Forelimb muscle (tissue), 1 donor: ENCODE measurements at regions not wholly inside any gene's neighbourhood (a gene's known extent, or its start where the extent isn't known, plus 50 kb on each side); places are given as distances from the start of the nearest gene placed in this dataset.
"Not testable (repeated sequence)": the region's sequence is repeated elsewhere in the genome, so short reads cannot be mapped to it uniquely, and the experiment has no call there.

Source experiments
- DNase-seq: peaks from one replicate; pipeline ENCODE4 v3.0.0-alpha.2; 2013; ENCODE audit warnings: low read depth

- DNase-seq = not testable (repeated sequence)
These were observed 189.2 kb upstream of the IRF2BP2 start for GRCh38 chr1:234799021-234799689.

DNA sequence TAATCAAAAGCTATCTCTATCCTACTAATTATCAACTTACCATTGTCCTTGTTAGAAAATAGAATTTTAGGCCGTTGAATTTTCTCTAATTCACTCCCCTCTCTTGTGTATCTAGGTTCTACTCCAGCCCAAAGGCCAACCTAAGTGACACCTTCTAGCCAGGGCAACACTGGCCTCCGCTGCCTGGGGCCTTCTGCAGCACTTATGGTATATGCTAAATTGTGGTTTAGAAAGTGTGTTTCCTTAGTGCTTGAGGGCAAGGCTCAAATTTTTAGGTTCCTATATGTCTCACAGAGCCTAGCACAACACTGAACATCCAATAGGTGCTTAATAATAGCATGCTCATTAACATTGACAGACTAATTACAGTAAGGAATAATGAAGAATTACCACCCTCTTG lies 187.2 kb upstream of the IRF2BP2 start:
- DNase-seq = not testable (repeated sequence)

GRCh38 chr1:234796438-234796792 lies 186.4 kb upstream of the IRF2BP2 start:
- DNase-seq = not testable (repeated sequence)

DNA sequence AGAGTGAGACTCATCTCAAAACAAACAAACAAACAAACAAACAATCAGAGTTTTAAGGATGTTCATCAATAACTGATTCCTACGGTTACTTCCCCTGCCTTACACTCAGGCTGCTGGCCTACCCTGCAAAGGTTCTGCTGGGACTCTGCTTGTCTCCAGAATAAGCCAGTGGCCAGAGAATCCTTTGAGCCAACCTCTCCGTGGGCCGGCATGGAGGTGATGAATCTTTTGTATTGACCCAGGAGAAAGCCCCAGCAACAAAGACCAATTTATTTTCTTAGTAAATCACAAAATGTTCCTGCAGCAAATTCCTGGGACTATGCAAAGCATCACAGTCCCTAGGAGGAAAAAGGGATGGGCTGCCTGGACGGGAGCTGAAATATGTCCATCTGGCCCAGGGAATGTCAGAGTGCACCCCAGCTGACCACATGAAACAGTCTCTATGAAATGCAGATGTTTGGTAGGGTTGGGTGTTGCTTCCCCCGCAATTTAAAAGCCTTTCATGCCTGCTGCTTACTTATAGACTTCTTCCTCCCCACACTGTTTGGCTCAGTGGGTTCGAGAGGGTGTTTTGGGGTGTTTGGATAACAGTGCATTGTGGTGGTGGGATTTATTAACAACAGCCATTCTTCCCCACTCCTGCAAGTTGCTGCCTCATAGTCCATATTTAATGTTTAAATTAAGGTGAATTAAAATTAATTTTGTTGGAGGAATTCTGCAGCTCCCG lies 185.9 kb upstream of the IRF2BP2 start:
- not testable (repeated sequence) for DNase-seq

DNA sequence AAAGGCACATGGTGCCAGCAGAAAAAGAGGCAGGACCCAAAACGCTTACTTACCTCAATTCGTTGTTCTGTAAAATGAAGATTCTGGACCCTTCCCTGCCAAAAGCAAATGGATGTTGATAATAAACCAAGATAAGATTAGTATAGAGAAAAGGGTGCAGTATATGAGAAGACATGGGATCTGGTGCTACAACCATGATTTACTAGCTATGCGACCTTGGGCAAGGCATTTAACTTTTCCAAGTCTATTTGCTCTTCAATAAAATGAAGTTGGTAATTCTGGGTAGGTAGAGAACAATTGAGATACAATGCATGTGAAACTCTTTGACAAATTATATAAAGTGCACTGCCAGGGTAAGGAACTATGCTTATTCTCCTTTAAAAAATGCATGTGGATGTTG lies 185.0 kb upstream of the IRF2BP2 start:
- DNase-seq = not testable (repeated sequence)

DNA sequence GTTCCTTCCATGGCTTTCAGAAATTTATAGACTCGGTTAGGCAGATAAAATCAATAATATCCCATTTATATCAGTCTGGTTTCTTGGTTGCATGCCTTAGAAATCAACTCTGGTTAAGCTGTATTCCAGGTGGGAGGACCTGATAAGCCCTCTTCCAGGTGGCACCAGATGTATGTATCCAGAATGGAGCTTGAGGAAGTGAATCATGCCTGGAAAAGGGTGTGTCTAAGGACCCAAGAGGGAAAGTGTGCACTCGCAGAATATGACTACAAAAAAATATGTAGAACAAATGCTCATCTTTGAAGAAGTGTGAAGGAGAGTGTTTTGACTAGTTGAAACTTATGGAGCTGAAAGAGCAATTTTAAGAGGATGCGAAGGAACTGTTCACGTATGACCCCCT lies 184.5 kb upstream of the IRF2BP2 start:
- DNase-seq = not testable (repeated sequence)

DNA sequence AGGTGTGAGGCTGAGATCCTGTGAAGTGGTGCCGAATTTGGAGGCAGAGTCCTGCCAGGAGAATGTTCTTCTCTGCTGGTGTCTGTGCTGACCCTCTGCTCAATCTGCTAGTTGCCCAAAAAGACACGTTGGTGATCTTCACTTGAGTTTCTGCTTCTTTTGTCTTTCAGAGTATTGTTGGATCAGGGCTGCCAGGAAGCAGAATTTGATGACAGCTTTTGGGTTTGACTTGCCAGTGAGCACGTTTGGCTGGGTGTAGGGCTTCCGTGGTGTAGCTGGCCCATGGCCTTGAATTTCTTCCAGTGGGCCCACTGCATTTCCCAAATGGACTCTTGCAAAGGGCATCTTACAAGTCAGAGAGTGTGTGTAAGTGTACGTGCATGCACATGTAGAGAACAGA lies 183.9 kb upstream of the IRF2BP2 start:
- DNase-seq = not testable (repeated sequence)

- not testable (repeated sequence) for DNase-seq
These were observed 182.4 kb upstream of the IRF2BP2 start for GRCh38 chr1:234792221-234792864.

- DNase-seq = not testable (repeated sequence)
These were observed 181.6 kb upstream of the IRF2BP2 start for GRCh38 chr1:234791615-234792014.

GRCh38 chr1:234790333-234790732 lies 180.4 kb upstream of the IRF2BP2 start:
- DNase-seq = not testable (repeated sequence)

DNA sequence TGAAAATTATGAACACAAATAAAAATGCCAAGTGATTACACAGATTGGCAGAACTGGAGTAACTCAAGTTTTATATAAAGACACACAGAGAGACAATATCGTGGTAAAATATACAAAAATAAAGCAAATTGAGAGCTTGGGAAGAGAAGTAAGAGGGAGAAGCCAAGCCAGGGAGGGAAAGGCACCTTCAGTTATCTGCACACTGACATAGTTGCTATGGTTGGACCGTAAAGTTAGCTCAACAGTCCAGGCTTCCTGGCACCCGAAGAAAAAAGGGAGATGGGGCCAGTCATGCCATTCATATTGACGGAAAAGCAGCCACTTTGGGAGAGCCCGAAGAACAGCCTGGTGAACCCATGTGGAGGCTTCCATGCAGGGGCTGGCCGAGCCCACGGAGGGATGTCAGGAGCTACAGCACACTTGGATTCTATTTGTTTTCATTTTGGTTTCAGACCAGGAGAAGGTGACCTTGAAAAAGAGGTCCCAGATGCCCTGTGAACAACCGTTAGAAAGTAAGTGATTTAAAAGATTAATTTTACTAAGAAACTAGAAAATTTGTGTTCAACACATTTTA lies 177.1 kb upstream of the IRF2BP2 start:
- not testable (repeated sequence) for DNase-seq

- DNase-seq = not testable (repeated sequence)
These were observed 175.9 kb upstream of the IRF2BP2 start for GRCh38 chr1:234785922-234786321.

GRCh38 chr1:234785471-234785919 lies 175.5 kb upstream of the IRF2BP2 start:
- DNase-seq = not testable (repeated sequence)

DNA sequence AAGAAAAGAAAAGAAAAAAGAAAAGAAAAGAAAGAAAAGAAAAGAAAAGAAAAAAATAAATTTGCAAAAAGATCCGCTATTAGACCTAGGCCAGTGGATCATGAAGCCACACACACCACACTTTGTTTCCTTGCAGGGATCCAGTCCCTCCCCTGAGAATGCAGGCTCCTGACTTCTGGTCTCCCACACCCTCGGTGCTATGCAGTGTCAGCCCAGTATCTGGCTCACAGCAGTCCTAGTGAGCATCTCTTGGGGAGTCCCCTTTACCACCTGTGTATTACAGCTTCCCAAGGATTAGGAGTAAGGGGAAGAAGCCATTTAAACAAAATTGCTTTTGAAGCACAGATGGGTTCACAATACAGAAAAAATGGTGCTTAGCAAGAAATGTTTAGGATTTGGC lies 174.1 kb upstream of the IRF2BP2 start:
- DNase-seq = not testable (repeated sequence)

DNA sequence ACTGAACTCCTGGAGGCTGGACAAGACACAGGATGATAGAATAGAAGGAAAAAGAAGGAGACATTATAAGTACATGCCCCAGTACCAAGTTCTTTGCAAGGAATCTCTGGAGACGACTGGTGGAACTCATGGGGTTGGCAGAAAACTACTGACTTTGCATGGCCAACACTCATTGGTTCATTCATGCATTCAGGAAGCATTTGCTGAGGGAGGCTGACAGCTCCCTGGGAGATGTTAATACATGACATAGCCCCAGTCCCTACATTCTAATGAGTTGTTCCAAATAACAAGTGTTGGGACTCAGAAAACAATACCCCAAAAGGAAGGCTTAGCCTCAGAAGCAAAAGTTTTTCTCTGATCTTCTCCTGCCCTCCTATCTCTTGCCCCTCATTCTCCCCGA lies 172.8 kb upstream of the IRF2BP2 start:
- no peak for DNase-seq

DNA sequence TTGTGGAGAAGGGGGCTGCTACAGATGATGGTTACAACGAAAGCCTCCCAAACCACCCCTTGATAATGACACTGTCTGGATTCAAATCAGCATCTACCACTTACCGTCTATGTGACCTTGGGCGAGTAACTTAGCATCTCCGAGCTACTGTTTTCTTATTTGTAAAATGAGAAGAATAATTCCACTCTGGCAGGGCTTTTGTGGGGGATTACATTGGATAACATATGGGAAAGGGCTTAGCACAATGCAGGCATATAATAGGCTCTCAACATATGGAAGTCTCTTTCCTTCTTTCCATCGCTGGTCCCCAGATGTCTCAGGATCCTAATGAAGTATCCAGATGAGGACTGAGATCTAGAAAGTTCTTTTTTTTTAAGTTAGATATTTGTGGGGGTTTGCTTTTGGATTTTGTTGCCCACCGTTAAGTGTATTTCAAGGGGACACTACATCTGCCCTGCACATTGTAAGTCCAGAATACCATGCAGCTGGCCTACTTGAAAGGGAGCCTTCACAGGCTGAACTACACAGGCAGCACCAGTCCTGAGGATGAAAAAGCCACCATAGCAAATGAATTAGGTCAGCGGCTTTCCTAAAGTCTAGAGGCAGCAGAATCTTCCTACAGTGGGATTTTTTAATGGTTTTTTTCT lies 172.2 kb upstream of the IRF2BP2 start:
- DNase-seq = no peak

DNA sequence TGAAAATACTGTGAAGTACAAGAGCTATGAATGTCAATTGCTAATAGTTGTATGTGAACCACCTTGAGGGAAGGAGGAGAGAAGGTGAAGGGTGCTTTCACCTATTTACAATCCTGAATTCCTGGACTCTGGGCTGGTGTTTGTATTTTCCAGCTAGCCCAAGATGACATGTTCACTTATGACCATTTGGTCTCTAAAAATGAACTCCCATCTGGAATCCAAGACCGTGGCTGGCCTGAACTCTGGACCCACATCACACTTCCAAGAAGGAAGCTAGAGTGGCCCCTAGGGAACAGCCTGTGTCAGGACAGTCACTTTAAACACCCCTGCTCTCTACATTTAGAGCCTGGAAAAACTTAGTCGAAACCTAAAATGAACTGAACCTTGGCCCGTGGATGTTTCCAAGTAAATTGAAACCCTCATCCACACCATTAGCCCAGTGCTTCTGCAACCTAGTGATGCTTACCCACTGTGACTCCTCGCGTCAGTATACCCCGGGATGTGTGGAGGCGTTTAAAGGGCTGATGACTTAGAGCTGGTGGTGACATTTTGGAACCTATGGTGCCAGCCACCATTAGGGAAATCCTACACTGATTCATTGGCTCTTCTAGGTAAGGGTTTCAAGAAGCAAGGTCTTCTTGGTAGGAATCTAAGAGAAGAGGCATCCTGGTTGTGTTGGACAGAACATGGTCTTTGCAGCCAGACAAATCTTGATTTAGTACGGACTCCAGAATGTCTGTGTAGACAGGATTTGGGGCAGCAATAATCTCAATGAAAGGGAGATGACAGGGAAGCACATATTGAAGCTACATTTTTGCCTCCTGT lies 171.5 kb upstream of the IRF2BP2 start:
- no peak for DNase-seq

DNA sequence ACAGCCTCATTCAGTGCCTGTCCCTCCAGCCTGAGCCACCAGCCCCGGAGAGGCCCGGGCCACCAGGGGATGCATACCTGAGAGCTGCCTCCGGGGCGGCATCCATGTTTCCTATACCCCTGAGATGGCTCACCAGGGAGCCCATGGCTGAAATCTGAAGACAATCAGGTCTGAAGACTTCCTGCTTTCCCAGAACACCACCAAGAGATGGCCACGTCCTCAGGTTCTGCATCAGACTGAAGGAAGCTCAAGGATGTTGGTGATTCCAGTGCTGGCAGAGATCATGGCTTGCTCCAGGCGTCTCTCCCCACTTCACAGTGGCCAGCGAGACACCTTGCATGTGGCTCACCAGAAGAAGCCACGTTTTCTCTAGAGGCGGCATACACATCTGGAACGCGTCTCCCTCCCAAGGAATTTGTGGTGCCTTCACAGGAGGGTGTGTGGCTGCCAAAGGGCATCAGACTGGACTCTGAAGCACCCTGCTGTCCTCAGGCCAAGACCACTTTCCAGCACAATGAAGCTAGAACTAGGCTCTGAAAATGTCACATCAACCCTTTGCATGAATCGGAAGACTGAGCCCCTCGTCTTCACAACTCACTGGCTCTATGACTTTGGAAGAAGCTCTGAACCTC lies 170.7 kb upstream of the IRF2BP2 start:
- DNase-seq = no peak

GRCh38 chr1:234780112-234780511 lies 170.1 kb upstream of the IRF2BP2 start:
- DNase-seq = no peak

GRCh38 chr1:234779600-234779999 lies 169.6 kb upstream of the IRF2BP2 start:
- not testable (repeated sequence) for DNase-seq

DNA sequence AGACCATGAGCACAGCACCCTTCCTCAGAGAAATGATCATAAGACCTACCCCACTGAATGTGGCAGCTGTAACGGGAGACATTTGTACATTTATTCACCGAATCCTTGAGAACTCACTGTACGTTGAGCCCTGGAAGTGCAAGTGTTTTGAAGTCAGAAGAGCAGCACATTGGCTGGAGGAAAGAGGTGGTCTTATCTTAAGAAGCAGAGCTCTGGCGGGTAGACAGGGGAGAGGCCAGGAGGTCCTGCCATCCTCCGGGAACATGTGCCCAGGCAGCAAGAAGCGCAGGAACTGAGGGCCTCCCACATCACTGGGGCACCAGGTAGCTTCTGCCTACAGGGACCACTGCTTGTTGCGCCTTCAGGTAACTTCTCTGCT lies 169.2 kb upstream of the IRF2BP2 start:
- DNase-seq = no peak
